Urinary bladder (tissue), 3 donors: ENCODE measurements at regions not wholly inside any gene's neighbourhood (a gene's known extent, or its start where the extent isn't known, plus 50 kb on each side); places are given as distances from the start of the nearest gene placed in this dataset.
"Not testable (repeated sequence)": the region's sequence is repeated elsewhere in the genome, so short reads cannot be mapped to it uniquely, and the experiment has no call there.

Experiments
- DNase-seq: peaks from one replicate; pipeline ENCODE4 v3.0.0-alpha.2; 2015; ENCODE audit errors: extremely low spot score
- H3K27ac ChIP-seq: one replicate; pipeline ENCODE4 v1.5.1; 2013; ENCODE audit warnings: low read depth, mild to moderate bottlenecking, moderate library complexity
- H3K36me3 ChIP-seq: one replicate; pipeline ENCODE4 v1.6.1; 2013; ENCODE audit warnings: mild to moderate bottlenecking, moderate library complexity; ENCODE audit not compliant: insufficient read depth
- H3K4me1 ChIP-seq: one replicate; pipeline ENCODE4 v1.6.1; 2013; ENCODE audit warnings: mild to moderate bottlenecking, moderate library complexity; ENCODE audit not compliant: insufficient read depth
- H3K4me3 ChIP-seq: one replicate; pipeline ENCODE4 v1.5.1; 2013; ENCODE audit warnings: low read depth, low read length
- WGBS: extraction: QIAGEN DNeasy Blood & Tissue Kit; methylation state at CpG from one replicate; pipeline ENCODE4 v1.1.7; 2013; 5-methylcytosine and 5-hydroxymethylcytosine counted together
- donor health status: healthy with polysubstance abuse.
- donor health status: healthy.

GRCh38 chr16:77067900-77068299, 123.1 kb upstream of the MON1B start:
- no peak for DNase-seq
- WGBS: 61% methylated on average over 2 of the region's 2 CpGs

GRCh38 chr16:77068402-77068801, 122.6 kb upstream of the MON1B start:
- H3K36me3 ChIP-seq: no peaks in the 10 kb centered on the region
- no peaks in the 10 kb centered on the region for H3K4me1 ChIP-seq
- WGBS: 87% methylated on average over 1 of the region's 1 CpG
- no peak overlapping the region for H3K4me3 ChIP-seq
- no peak overlapping the region for H3K27ac ChIP-seq
- DNase-seq: no peak

More at GRCh38 chr16:77067900-77068299, 123.1 kb upstream of the MON1B start:
- Histone ChIP-seq H3K4me3 (no peak overlapping the region), H3K4me1 (no peaks in the 10 kb centered on the region), H3K36me3 (no peaks in the 10 kb centered on the region), H3K27ac (no peak overlapping the region)

GRCh38 chr16:77069929-77070328, 121.1 kb upstream of the MON1B start:
- Histone ChIP-seq H3K36me3 (no peaks in the 10 kb centered on the region), H3K27ac (no peak overlapping the region), H3K4me1 (no peaks in the 10 kb centered on the region), H3K4me3 (no peak overlapping the region)
- WGBS: 35% methylated on average over 2 of the region's 2 CpGs
- DNase-seq: no peak

- no peak overlapping the region for H3K4me3 ChIP-seq
- DNase-seq: no peak
- 88% methylated on average over 6 of the region's 6 CpGs for WGBS
- no peak overlapping the region for H3K27ac ChIP-seq
- no peaks in the 10 kb centered on the region for H3K36me3 ChIP-seq
- H3K4me1 ChIP-seq: no peaks in the 10 kb centered on the region
Observed at GRCh38 chr16:77070683-77071082, 120.3 kb upstream of the MON1B start.

- Histone ChIP-seq H3K36me3 (no peaks in the 10 kb centered on the region), H3K4me3 (no peak overlapping the region), H3K4me1 (no peaks in the 10 kb centered on the region), H3K27ac (no peak overlapping the region)
- 74% methylated on average over 5 of the region's 5 CpGs for WGBS
- DNase-seq: no peak
Observed at GRCh38 chr16:77076839-77077238, 114.2 kb upstream of the MON1B start.

GRCh38 chr16:77077256-77077922, 113.6 kb upstream of the MON1B start:
- 57% methylated on average over 8 of the region's 8 CpGs for WGBS
- Histone ChIP-seq H3K4me3 (no peak overlapping the region), H3K27ac (no peak overlapping the region), H3K36me3 (no peaks in the 10 kb centered on the region), H3K4me1 (no peaks in the 10 kb centered on the region)
- no peak for DNase-seq

- 51% methylated on average over 1 of the region's 1 CpG for WGBS
- Histone ChIP-seq H3K4me3 (no peak overlapping the region), H3K36me3 (no peaks in the 10 kb centered on the region), H3K27ac (no peak overlapping the region), H3K4me1 (no peaks in the 10 kb centered on the region)
- no peak for DNase-seq
Observed at GRCh38 chr16:77085981-77086380, 105.0 kb upstream of the MON1B start.

- Histone ChIP-seq H3K36me3 (no peaks in the 10 kb centered on the region), H3K4me1 (no peaks in the 10 kb centered on the region), H3K4me3 (no peak overlapping the region), H3K27ac (no peak overlapping the region)
- no peak for DNase-seq
- WGBS: 22% methylated on average over 1 of the region's 1 CpG
Observed at GRCh38 chr16:77090062-77090461, 100.9 kb upstream of the MON1B start.

- Histone ChIP-seq H3K36me3 (no peaks in the 10 kb centered on the region), H3K4me3 (no peak overlapping the region), H3K4me1 (no peaks in the 10 kb centered on the region), H3K27ac (no peak overlapping the region)
- DNase-seq: no peak
- 92% methylated on average over 4 of the region's 4 CpGs for WGBS
Observed at GRCh38 chr16:77093309-77093708, 97.7 kb upstream of the MON1B start.

- H3K36me3 ChIP-seq: no peaks in the 10 kb centered on the region
- 70% methylated on average over 2 of the region's 2 CpGs for WGBS
- H3K27ac ChIP-seq: no peak overlapping the region
- no peak overlapping the region for H3K4me3 ChIP-seq
- H3K4me1 ChIP-seq: no peaks in the 10 kb centered on the region
- DNase-seq: no peak
Observed at GRCh38 chr16:77093999-77094398, 97.0 kb upstream of the MON1B start.

- Histone ChIP-seq H3K36me3 (no peaks in the 10 kb centered on the region), H3K27ac (no peak overlapping the region), H3K4me1 (peaks cover 2% of the 10 kb centered on the region), H3K4me3 (no peak overlapping the region)
- WGBS: 72% methylated on average over 2 of the region's 2 CpGs
- no peak for DNase-seq
Observed at GRCh38 chr16:77111056-77111565, 79.9 kb upstream of the MON1B start.

GRCh38 chr16:77112746-77113145, 78.2 kb upstream of the MON1B start:
- H3K4me3 ChIP-seq: no peak overlapping the region
- H3K27ac ChIP-seq: no peak overlapping the region
- peaks cover 2% of the 10 kb centered on the region for H3K4me1 ChIP-seq
- no peaks in the 10 kb centered on the region for H3K36me3 ChIP-seq
- DNase-seq: no peak
- 62% methylated on average over 2 of the region's 2 CpGs for WGBS

- Histone ChIP-seq H3K4me3 (no peak overlapping the region), H3K4me1 (peaks cover 2% of the 10 kb centered on the region), H3K27ac (no peak overlapping the region), H3K36me3 (no peaks in the 10 kb centered on the region)
- no peak for DNase-seq
- 55% methylated on average over 3 of the region's 3 CpGs for WGBS
Observed at GRCh38 chr16:77113835-77114234, 77.2 kb upstream of the MON1B start.

GRCh38 chr16:77114361-77114760, 76.6 kb upstream of the MON1B start:
- not testable (repeated sequence) for DNase-seq, H3K36me3 ChIP-seq
- 98% methylated on average over 4 of the region's 4 CpGs for WGBS

GRCh38 chr16:77116856-77117255, 74.1 kb upstream of the MON1B start:
- Histone ChIP-seq H3K4me1 (no peaks in the 10 kb centered on the region), H3K36me3 (no peaks in the 10 kb centered on the region), H3K4me3 (no peak overlapping the region), H3K27ac (no peak overlapping the region)
- WGBS: 29% methylated on average over 2 of the region's 2 CpGs
- no peak for DNase-seq

More at GRCh38 chr16:77114361-77114760, 76.6 kb upstream of the MON1B start:
- H3K4me1 ChIP-seq, H3K27ac ChIP-seq, H3K4me3 ChIP-seq: not testable (repeated sequence)
